ENCODE measurements at regions not wholly inside any gene's neighbourhood (a gene's known extent, or its start where the extent isn't known, plus 50 kb on each side); places are given as distances from the start of the nearest gene placed in this dataset.

DNA sequence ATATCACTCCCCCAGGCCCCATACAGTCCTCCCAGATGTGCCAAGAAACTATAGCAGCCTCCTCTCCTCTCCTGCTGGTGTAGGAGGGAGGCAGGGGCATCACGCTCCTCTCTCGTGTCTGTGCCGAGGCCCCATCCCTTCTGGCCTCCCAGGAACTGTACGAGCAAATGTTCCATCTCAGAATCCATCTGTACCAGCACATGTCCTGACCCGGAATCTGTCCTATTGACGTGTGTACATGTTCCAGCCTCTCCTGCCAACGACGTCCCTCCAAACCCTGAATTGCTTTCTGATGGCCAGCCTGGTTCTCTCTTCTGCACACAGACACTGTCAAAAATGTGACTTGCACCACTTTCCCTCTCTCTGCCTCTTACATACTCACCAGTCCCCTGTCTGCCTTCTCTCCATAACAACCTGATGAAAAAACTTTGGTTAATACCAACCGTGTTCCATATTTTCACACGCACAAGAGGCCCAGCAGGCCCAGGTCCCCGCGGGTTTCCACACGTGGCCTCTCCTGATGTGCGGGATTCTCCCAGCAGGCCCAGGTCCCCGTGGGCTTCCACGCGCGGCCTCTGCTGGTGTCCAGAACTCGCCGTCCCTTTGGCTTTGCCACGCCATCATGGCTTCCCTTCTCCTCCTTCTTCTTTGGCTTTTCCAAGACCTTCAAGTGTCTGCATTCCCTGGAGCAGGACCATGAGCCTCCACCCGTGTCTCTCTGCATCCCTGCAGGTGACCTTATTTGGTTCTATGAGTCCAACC lies 125.2 kb upstream of the THBS2 start:
- no peak overlapping the region for H3K4me3 ChIP-seq
- ATAC-seq (no peak), DNase-seq (no peak)
- H3K4me1 ChIP-seq (ENCODE audit: low read depth) = no peaks in the 10 kb centered on the region
- H3K36me3 ChIP-seq (ENCODE audit: low read depth) = no peaks in the 10 kb centered on the region
- no peaks in the 10 kb centered on the region for H3K9me3 ChIP-seq
- intact Hi-C loops (cut with DNase I, micrococcal nuclease) = no loop called here
- TF ChIP-seq, protein P1, sequence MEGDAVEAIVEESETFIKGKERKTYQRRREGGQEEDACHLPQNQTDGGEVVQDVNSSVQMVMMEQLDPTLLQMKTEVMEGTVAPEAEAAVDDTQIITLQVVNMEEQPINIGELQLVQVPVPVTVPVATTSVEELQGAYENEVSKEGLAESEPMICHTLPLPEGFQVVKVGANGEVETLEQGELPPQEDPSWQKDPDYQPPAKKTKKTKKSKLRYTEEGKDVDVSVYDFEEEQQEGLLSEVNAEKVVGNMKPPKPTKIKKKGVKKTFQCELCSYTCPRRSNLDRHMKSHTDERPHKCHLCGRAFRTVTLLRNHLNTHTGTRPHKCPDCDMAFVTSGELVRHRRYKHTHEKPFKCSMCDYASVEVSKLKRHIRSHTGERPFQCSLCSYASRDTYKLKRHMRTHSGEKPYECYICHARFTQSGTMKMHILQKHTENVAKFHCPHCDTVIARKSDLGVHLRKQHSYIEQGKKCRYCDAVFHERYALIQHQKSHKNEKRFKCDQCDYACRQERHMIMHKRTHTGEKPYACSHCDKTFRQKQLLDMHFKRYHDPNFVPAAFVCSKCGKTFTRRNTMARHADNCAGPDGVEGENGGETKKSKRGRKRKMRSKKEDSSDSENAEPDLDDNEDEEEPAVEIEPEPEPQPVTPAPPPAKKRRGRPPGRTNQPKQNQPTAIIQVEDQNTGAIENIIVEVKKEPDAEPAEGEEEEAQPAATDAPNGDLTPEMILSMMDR (IDR thresholded peaks at IDR 0.05) = no peak

DNA sequence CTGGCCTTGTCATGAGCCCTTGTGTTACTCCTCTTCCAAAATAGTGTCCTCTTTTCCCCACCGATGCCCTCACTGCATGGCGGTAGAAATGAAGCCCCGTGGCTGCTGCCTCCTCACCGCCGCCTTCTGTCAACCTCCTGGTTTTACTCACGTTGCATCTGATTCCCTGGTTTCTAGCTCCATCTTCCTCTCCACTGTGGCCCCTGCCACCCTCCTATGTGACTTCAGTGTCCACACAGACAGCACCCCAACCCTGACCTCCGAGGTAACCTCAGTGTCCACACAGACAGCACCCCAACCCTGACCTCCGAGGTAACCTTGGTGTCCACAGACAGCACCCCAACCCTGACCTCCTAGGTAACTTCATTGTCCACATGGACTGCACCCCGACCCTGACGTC lies 122.8 kb upstream of the THBS2 start:
- DNase-seq (no peak), ATAC-seq (no peak)
- TF ChIP-seq, protein P1 (IDR thresholded peaks at IDR 0.05) = no peak
- H3K4me1 ChIP-seq (ENCODE audit: low read depth) = no peaks in the 10 kb centered on the region
- H3K9me3 ChIP-seq = no peaks in the 10 kb centered on the region
- H3K4me3 ChIP-seq = no peak overlapping the region
- no peaks in the 10 kb centered on the region for H3K36me3 ChIP-seq (ENCODE audit: low read depth)
- intact Hi-C loops (cut with DNase I, micrococcal nuclease) = no loop called here

DNA sequence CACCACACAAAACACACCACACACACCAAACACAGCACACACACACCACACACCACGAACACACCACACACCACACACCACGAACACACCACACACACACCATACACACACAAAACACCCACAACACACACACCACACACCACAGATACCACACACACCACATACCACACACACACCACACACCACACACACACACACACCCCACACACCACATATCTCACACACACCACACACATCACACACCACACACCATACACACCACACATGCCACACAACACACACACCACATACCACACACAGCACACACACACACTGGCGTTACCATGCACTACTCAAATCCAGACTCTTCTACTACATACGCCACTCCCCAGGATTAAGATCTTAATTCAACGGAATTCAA lies 118.9 kb upstream of the THBS2 start:
- no peaks in the 10 kb centered on the region for H3K36me3 ChIP-seq (ENCODE audit: low read depth)
- no peak overlapping the region for H3K4me3 ChIP-seq
- H3K4me1 ChIP-seq (ENCODE audit: low read depth) = no peaks in the 10 kb centered on the region
- no peaks in the 10 kb centered on the region for H3K9me3 ChIP-seq
- ATAC-seq (no peak), DNase-seq (no peak)
- intact Hi-C loops (cut with DNase I, micrococcal nuclease) = no loop called here
- TF ChIP-seq, protein P1 (IDR thresholded peaks at IDR 0.05) = no peak

DNA sequence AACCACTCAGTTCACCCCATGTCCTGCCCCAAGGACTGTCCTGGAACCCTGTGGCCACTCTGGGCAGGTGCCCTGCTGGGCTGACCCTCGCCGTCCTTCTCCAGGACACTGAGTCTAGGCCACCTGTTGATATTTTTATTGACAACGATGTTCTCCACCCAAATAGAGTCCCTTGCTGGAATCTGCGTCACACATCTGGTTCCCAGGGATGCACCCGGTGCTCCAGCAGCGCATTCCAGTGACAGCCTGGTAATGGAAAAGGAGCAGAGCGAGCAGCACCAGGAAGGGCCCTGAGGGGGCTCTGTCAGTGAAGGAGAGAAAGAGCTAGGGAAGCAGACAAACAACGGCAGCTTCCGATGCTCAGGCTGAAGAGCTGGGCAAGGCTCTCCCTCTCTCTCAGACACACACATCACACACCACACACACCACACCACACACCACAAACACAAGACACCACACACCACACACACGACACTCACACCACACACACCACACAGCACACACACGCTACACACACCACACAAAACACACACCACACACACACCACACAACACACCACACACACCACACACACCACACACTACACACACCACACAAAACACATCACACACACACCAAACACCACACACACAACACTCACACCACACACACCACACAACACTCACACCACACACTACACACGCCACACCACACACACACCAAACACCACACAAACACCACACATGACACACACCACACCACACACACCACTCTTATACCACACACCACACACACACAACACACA lies 117.9 kb upstream of the THBS2 start:
- TF ChIP-seq, protein P1 (IDR thresholded peaks at IDR 0.05) = no peak
- Histone ChIP-seq H3K4me3 (no peak overlapping the region), H3K4me1 (ENCODE audit: low read depth) (no peaks in the 10 kb centered on the region), H3K9me3 (no peaks in the 10 kb centered on the region), H3K36me3 (ENCODE audit: low read depth) (no peaks in the 10 kb centered on the region)
- DNase-seq (no peak), ATAC-seq (peak; percentile 31)
- intact Hi-C loops (cut with DNase I, micrococcal nuclease) = no loop called here

DNA sequence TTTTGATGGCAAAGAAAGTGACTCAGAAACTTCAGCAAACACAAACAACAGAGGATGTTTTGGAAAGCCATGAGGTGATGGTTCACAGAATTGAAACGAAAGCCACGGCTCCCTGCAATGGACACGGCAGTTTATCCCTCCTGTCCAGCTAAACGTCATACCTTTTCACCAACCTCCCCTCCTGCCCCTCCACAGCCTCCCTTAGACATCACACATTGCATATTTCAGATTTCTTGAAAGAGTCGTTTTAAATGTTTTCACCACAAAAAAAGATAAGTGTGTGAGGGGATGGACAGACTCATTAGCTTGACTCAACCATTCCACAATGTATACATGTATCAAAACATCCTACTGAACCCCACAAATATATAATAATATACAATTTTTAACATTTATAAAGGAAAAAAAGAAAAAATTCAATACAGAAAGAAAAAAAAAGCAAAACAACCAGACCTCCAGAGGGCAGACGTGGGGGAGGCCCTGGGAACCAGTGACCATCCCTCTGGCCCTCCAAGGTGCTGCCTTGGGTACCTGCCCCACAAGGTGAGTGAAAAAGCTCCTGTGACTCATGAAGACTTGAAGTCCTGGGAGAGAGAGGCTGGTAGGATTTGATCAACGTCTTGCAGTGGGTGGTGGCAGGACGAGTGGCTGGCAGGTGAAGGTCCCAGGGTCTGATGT lies 117.2 kb upstream of the THBS2 start:
- H3K9me3 ChIP-seq = no peaks in the 10 kb centered on the region

More for the DNA sequence above, 117.2 kb upstream of the THBS2 start:
- Histone ChIP-seq H3K36me3 (ENCODE audit: low read depth) (no peaks in the 10 kb centered on the region), H3K4me3 (no peak overlapping the region), H3K4me1 (ENCODE audit: low read depth) (no peaks in the 10 kb centered on the region)
- DNase-seq (no peak), ATAC-seq (no peak)
- intact Hi-C loops (cut with DNase I, micrococcal nuclease) = no loop called here
- TF ChIP-seq, protein P1 (IDR thresholded peaks at IDR 0.05) = no peak
